HEK293 (cell line): ENCODE measurements at regions not wholly inside any gene's neighbourhood (a gene's known extent, or its start where the extent isn't known, plus 50 kb on each side); places are given as distances from the start of the nearest gene placed in this dataset.

ENCODE experiments used
- CTCF ChIA-PET: fragments of 350-600 bp; formaldehyde crosslinking; extraction: SDS; loops from one replicate; lab custom pipeline; 2021; ENCODE audit warnings: antibody characterized with exemption; lab: Yijun Ruan, JAX
- POLR2A ChIA-PET: fragments of 300-600 bp; formaldehyde crosslinking; extraction: SDS; loops from one replicate; lab custom pipeline; 2020; ENCODE audit warnings: antibody characterized with exemption, inconsistent platforms; lab: Yijun Ruan, JAX
- H3K27ac ChIP-seq: fragments of 200-500 bp; sonication (Bioruptor generic); 2 replicates; pipeline ENCODE4 v1.5.1; 2014; ENCODE audit warnings: low read depth, low read length, control low read depth, inconsistent platforms; ENCODE audit errors: extremely low read depth
- H3K36me3 ChIP-seq, 2 experiments: fragments of 200-500 bp in 1 of 2; sonication (Bioruptor generic) in 1 of 2; 1 replicate in 1 of 2; 2 replicates in 1 of 2; pipeline ENCODE4 v1.5.1; 2014 to 2017; ENCODE audit warnings: inconsistent platforms in 2 of 2, low read length in 2 of 2; ENCODE audit not compliant: control insufficient read depth in 2 of 2, insufficient read depth in 1 of 2
- H3K4me1 ChIP-seq: fragments of 200-500 bp; sonication (Bioruptor generic); 2 replicates; pipeline ENCODE4 v1.5.1; 2014; ENCODE audit warnings: mild to moderate bottlenecking, low read length, inconsistent platforms; ENCODE audit not compliant: control insufficient read depth, insufficient read depth
- H3K4me3 ChIP-seq: 2 replicates; pipeline ENCODE4 v1.5.1; 2011; ENCODE audit warnings: low read depth, mild to moderate bottlenecking, control low read depth, low read length, moderate library complexity
- H3K9me3 ChIP-seq: fragments of 200-500 bp; sonication (Bioruptor generic); 2 replicates; pipeline ENCODE4 v1.5.1; 2014; ENCODE audit warnings: low read depth, low read length, inconsistent platforms; ENCODE audit not compliant: control insufficient read depth, insufficient read depth
- GLIS1 ChIP-seq: fragments of 450-650 bp; formaldehyde crosslinking; IDR thresholded peaks from 2 replicates; pipeline ENCODE4 v1.5.1; 2016; ENCODE audit warnings: missing biosample characterization, missing genetic modification characterization
- GLIS2 ChIP-seq: fragments of 450-650 bp; formaldehyde crosslinking; IDR thresholded peaks from 2 replicates; pipeline ENCODE4 v1.5.1; 2016; ENCODE audit warnings: missing biosample characterization, missing genetic modification characterization
- KLF16 ChIP-seq: fragments of 450-650 bp; formaldehyde crosslinking; IDR thresholded peaks from 2 replicates; pipeline ENCODE4 v1.5.1; 2017; ENCODE audit warnings: missing biosample characterization, missing genetic modification characterization
- KLF8 ChIP-seq: fragments of 450-650 bp; formaldehyde crosslinking; IDR thresholded peaks from 2 replicates; pipeline ENCODE4 v1.5.1; 2016; ENCODE audit warnings: missing biosample characterization, missing genetic modification characterization
- ZBTB20 ChIP-seq: fragments of 450-650 bp; formaldehyde crosslinking; IDR thresholded peaks from 2 replicates; pipeline ENCODE4 v1.5.1; 2016; ENCODE audit warnings: missing biosample characterization, missing genetic modification characterization
- ZEB2 ChIP-seq: fragments of 450-650 bp; formaldehyde crosslinking; IDR thresholded peaks from 2 replicates; pipeline ENCODE4 v1.5.1; 2016; ENCODE audit warnings: missing biosample characterization, missing genetic modification characterization
- ZNF19 ChIP-seq: fragments of 450-650 bp; formaldehyde crosslinking; IDR thresholded peaks from 2 replicates; pipeline ENCODE4; 2016; ENCODE audit warnings: missing biosample characterization, missing genetic modification characterization, low read depth
- ZNF324 ChIP-seq: fragments of 450-650 bp; formaldehyde crosslinking; IDR thresholded peaks from 2 replicates; pipeline ENCODE4 v1.5.1; 2016; ENCODE audit warnings: missing biosample characterization, missing genetic modification characterization
- ZNF548 ChIP-seq: fragments of 450-650 bp; formaldehyde crosslinking; IDR thresholded peaks from 2 replicates; pipeline ENCODE4 v1.5.1; 2016; ENCODE audit warnings: missing biosample characterization, missing genetic modification characterization
- ZNF558 ChIP-seq: fragments of 450-650 bp; formaldehyde crosslinking; IDR thresholded peaks from 2 replicates; pipeline ENCODE4 v1.5.1; 2016; ENCODE audit warnings: missing biosample characterization, missing genetic modification characterization
- ZNF585B ChIP-seq: fragments of 450-650 bp; formaldehyde crosslinking; IDR thresholded peaks from 2 replicates; pipeline ENCODE4 v1.5.1; 2016; ENCODE audit warnings: missing biosample characterization, missing genetic modification characterization
- ZNF621 ChIP-seq: fragments of 450-650 bp; formaldehyde crosslinking; IDR thresholded peaks from 2 replicates; pipeline ENCODE4 v1.5.1; 2017; ENCODE audit warnings: missing biosample characterization, missing genetic modification characterization
- ZNF660 ChIP-seq: fragments of 450-650 bp; IDR thresholded peaks from 2 replicates; pipeline ENCODE4 v1.5.1; 2018; ENCODE audit warnings: missing biosample characterization, mild to moderate bottlenecking, missing genetic modification characterization
- ZNF664 ChIP-seq: fragments of 450-650 bp; formaldehyde crosslinking; IDR thresholded peaks from 2 replicates; pipeline ENCODE4 v1.5.1; 2016; ENCODE audit warnings: missing biosample characterization, missing genetic modification characterization
- ZNF768 ChIP-seq: fragments of 450-650 bp; formaldehyde crosslinking; IDR thresholded peaks from 2 replicates; pipeline ENCODE4 v1.5.1; 2018; ENCODE audit warnings: missing biosample characterization, mild to moderate bottlenecking, missing genetic modification characterization
- TF ChIP-seq, protein P1 (sequence below): fragments of 450-650 bp; formaldehyde crosslinking; IDR thresholded peaks from 2 replicates; pipeline ENCODE4 v1.5.1; 2017; ENCODE audit warnings: missing biosample characterization, missing genetic modification characterization
- TF ChIP-seq, protein P2 (sequence below): fragments of 450-650 bp; formaldehyde crosslinking; IDR thresholded peaks from 2 replicates; pipeline ENCODE4 v1.5.1; 2016; ENCODE audit warnings: missing biosample characterization, missing genetic modification characterization
- TF ChIP-seq, protein P3 (sequence below): IDR thresholded peaks from 2 replicates; pipeline ENCODE4 v1.6.1; 2011; ENCODE audit warnings: mild to moderate bottlenecking, low read depth, low read length, borderline replicate concordance
- TF ChIP-seq, protein P4 (sequence below): fragments of 450-650 bp; formaldehyde crosslinking; IDR thresholded peaks from 2 replicates; pipeline ENCODE4 v1.5.1; 2017; ENCODE audit warnings: missing biosample characterization, missing genetic modification characterization

DNA sequence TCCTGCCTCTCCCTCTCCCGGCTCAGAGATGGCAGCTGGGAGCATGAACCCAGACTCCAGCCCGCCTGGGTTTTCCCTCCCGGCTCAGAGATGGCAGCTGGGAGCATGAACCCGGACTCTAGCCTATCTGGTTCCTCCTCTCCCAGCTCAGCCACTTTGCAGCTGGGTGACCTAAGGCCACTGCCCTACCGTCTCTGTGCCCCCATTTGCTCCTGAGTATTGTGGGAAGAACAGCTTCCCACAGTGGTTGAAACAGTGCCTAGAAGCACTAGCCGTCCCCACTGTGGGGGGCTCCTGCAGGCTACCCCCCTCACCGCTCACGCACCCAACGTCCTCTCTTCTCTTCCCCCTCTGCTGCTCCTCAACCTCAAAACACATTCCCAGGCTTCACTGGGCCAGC lies 99.9 kb upstream of the GSE1 start:
- no peak overlapping the region for H3K4me3 ChIP-seq
- H3K27ac ChIP-seq = no peak overlapping the region
- no peaks in the 10 kb centered on the region; the same call in 1 of the 2 replicates for H3K4me1 ChIP-seq
- H3K9me3 ChIP-seq = no peaks in the 10 kb centered on the region
- ChIA-PET CTCF (interaction anchor here (1.9 kb wide), 1 partner anchor 15 kb away, joined by 8 read pairs; no protein-coding TSS in a partner anchor), POLR2A (no interaction called here)
- no peak for TF ChIP-seq ZNF585B (tag by site-specific recombination)
- TF ChIP-seq, protein P1, sequence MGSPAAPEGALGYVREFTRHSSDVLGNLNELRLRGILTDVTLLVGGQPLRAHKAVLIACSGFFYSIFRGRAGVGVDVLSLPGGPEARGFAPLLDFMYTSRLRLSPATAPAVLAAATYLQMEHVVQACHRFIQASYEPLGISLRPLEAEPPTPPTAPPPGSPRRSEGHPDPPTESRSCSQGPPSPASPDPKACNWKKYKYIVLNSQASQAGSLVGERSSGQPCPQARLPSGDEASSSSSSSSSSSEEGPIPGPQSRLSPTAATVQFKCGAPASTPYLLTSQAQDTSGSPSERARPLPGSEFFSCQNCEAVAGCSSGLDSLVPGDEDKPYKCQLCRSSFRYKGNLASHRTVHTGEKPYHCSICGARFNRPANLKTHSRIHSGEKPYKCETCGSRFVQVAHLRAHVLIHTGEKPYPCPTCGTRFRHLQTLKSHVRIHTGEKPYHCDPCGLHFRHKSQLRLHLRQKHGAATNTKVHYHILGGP (tag by site-specific recombination) = no peak
- TF ChIP-seq ZNF768 (tag by site-specific recombination) = 0 out of 2 replicates have a peak, but pooled peaks have one; percentile 37
- TF ChIP-seq, protein P2, sequence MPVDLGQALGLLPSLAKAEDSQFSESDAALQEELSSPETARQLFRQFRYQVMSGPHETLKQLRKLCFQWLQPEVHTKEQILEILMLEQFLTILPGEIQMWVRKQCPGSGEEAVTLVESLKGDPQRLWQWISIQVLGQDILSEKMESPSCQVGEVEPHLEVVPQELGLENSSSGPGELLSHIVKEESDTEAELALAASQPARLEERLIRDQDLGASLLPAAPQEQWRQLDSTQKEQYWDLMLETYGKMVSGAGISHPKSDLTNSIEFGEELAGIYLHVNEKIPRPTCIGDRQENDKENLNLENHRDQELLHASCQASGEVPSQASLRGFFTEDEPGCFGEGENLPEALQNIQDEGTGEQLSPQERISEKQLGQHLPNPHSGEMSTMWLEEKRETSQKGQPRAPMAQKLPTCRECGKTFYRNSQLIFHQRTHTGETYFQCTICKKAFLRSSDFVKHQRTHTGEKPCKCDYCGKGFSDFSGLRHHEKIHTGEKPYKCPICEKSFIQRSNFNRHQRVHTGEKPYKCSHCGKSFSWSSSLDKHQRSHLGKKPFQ (tag by site-specific recombination) = no peak
- H3K36me3 ChIP-seq = no peaks in the 10 kb centered on the region

DNA sequence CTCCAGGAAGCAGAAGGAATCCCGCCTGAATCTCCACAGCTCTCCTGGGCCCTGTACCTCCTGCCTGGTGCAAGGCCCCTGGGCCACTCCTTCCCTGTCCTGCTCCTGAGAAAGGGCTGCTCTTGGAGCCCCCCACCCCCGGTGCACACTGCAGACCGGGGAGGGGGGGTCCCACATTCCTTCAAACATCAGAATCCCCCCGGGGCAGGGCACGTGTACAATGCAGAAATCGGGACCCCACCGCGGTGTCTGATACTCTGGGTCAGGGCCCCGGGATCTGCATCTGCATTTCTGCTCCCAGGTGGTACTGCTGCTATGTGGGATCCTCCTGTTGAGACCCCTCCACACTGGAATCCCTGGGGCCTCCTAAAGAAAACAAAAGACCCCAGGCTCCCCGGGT lies 99.5 kb upstream of the GSE1 start:
- no peaks in the 10 kb centered on the region; the same call in 1 of the 2 replicates for H3K4me1 ChIP-seq
- no peaks in the 10 kb centered on the region for H3K36me3 ChIP-seq
- ChIA-PET POLR2A (no interaction called here), CTCF (interaction anchor here (1.9 kb wide), 1 partner anchor 15 kb away, joined by 8 read pairs; no protein-coding TSS in a partner anchor)
- H3K27ac ChIP-seq = no peak overlapping the region
- H3K4me3 ChIP-seq = no peak overlapping the region
- no peaks in the 10 kb centered on the region for H3K9me3 ChIP-seq
- TF ChIP-seq KLF8 (tag by site-specific recombination) (no peak), ZNF660 (tag by site-specific recombination) (no peak), ZBTB20 (tag by site-specific recombination) (peak; percentile 87), ZNF621 (no peak), ZNF19 (tag by site-specific recombination) (no peak)
- TF ChIP-seq, protein P3, sequence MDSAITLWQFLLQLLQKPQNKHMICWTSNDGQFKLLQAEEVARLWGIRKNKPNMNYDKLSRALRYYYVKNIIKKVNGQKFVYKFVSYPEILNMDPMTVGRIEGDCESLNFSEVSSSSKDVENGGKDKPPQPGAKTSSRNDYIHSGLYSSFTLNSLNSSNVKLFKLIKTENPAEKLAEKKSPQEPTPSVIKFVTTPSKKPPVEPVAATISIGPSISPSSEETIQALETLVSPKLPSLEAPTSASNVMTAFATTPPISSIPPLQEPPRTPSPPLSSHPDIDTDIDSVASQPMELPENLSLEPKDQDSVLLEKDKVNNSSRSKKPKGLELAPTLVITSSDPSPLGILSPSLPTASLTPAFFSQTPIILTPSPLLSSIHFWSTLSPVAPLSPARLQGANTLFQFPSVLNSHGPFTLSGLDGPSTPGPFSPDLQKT = no peak
- TF ChIP-seq, all 188 proteins: peak for 1

DNA sequence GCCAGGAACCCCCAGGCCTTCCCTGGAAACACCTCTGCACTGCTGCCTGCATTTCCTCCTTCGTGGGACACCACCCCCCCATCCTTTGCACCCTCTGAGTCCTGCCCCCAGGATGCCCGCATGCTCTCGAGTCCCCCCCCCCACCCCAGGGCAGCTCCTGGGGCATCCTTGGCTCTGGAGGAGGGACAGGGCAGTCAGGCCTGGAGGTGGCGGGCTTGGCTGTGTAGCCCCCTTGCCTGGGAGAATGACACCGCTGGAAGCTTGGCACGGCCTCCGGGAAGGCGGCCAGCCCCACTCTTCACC lies 98.9 kb upstream of the GSE1 start:
- TF ChIP-seq ZNF548 (tag by site-specific recombination) = no peak
- no peak for TF ChIP-seq ZNF664
- ChIA-PET POLR2A (no interaction called here), CTCF (no interaction called here)
- Histone ChIP-seq H3K4me1 (no peaks in the 10 kb centered on the region; the same call in 1 of the 2 replicates), H3K36me3 (peaks cover 0 to under 1% of the 10 kb centered on the region in 2 experiments; a peak in 1 of 3 replicates), H3K4me3 (no peak overlapping the region), H3K9me3 (no peaks in the 10 kb centered on the region), H3K27ac (no peak overlapping the region)

DNA sequence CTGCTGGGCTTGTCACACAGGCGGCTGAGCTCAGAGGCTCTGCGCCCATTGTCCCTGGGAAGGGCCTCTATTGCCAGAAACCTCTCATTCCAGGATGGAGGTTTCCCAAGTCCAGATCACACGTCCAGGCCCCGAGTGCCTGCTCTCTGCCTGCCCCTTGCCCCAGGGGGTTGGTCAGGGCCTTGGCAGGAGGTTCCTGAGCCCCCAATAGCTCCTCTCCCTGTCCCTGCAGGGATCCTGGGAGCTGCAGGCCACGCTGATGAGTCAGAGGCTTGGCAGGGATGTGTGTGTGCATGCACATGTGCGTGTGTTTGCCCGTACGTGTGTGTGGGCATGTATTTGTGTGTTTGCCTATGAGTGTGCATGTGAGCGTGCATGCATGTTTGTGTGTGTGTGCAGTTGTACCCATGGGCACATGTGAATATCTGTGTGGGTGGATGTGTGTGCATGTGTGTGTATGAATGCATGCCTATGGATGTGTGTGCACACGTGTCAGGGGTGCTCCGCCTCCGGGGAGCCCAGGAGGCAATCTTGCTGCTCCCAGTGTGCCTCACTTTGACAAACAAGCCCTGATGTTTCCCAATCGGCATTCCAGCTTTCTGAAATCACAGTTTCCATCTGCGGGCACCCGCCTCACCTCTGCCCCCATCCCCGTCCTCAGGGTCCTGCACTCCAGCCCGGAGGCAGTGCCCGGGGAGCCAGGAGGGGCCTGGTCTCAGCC lies 98.4 kb upstream of the GSE1 start:
- ChIA-PET POLR2A (no interaction called here), CTCF (interaction anchor here (0.6 to 1.1 kb wide), 5 partner anchors 22 to 238 kb away, joined by 3 to 5 read pairs (median 3); no protein-coding TSS in a partner anchor)
- Histone ChIP-seq H3K4me1 (no peaks in the 10 kb centered on the region; the same call in 1 of the 2 replicates), H3K9me3 (no peaks in the 10 kb centered on the region), H3K4me3 (no peak overlapping the region), H3K27ac (no peak overlapping the region), H3K36me3 (peaks cover 0 to 4% of the 10 kb centered on the region in 2 experiments; a peak in 1 of 3 replicates)
- TF ChIP-seq GLIS1 = peak; percentile 94
- no peak for TF ChIP-seq ZNF558 (tag by site-specific recombination)
- peak; percentile 58; the same call in 1 of the 2 replicates for TF ChIP-seq KLF16 (tag by site-specific recombination)
- peak; percentile 89 for TF ChIP-seq GLIS2 (tag by site-specific recombination)
- TF ChIP-seq, protein P4, sequence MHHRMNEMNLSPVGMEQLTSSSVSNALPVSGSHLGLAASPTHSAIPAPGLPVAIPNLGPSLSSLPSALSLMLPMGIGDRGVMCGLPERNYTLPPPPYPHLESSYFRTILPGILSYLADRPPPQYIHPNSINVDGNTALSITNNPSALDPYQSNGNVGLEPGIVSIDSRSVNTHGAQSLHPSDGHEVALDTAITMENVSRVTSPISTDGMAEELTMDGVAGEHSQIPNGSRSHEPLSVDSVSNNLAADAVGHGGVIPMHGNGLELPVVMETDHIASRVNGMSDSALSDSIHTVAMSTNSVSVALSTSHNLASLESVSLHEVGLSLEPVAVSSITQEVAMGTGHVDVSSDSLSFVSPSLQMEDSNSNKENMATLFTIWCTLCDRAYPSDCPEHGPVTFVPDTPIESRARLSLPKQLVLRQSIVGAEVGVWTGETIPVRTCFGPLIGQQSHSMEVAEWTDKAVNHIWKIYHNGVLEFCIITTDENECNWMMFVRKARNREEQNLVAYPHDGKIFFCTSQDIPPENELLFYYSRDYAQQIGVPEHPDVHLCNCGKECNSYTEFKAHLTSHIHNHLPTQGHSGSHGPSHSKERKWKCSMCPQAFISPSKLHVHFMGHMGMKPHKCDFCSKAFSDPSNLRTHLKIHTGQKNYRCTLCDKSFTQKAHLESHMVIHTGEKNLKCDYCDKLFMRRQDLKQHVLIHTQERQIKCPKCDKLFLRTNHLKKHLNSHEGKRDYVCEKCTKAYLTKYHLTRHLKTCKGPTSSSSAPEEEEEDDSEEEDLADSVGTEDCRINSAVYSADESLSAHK (tag by site-specific recombination) = 0 out of 2 replicates have a peak, but pooled peaks have one; percentile 13
- TF ChIP-seq ZEB2 (tag by site-specific recombination) = peak; percentile 75
- TF ChIP-seq ZNF324 (tag by site-specific recombination) = 0 out of 2 replicates have a peak, but pooled peaks have one; percentile 62
